HG02870 (cell line): ENCODE measurements at regions not wholly inside any gene's neighbourhood (a gene's known extent, or its start where the extent isn't known, plus 50 kb on each side); places are given as distances from the start of the nearest gene placed in this dataset.

Source experiments
- ATAC-seq: cut with Tn5 transposase; IDR thresholded peaks from one replicate; pipeline ENCODE4 v1.9.1; 2021; ENCODE audit warnings: mild to moderate bottlenecking, moderate library complexity; ENCODE audit not compliant: unreplicated experiment

DNA sequence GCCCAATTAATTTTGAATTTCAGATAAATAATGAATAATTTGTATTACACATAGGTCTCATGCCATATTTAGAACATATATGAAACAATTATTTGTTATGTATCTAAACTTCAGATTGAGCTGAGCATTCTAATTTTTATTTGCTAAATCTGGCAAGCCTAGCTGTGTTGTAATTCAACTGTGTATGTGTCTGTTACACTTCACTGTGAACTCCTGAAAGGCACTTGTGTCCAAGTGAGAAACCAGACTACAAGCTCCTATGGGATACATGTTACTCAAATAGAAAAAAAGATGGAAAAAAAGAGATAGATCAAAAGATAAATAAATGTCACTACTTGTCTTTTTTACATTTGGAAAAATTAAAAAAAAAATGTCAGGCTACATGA is 56.5 kb upstream of the ANKRD55 start:
- no peak for ATAC-seq

DNA sequence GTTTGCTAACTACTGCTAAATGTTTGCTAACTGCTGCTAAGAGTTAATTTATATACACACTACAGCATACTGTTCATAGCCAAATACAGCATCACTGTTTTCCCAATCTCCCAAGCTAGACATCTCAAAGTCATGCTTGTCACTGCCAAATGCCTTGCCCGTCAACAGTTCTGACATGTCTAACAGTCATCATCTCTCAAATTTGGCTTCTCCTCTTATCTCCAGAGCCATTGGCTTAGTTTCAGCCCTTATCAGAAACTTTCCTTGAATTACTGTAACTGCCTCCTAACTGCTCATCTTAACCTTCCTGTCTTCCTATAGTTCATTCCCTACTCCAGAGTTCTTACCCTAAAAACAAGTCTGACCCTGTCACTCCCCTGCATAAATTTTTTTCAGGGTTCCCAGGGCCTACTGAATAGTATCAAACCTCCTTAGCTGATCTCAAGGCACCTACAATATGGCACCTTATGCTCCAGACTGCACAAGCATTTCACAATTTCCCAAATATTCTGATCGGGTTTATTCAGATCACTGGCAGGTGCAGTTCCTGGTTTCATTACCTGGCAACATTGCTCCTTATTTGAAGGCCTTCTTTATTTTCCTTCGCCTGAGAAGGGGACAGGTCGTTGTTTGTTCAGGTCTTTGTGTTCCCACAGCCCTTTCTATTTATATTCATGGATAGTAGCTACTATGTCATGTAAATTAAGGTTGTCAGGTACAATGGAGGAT is 55.9 kb upstream of the ANKRD55 start:
- no peak for ATAC-seq

DNA sequence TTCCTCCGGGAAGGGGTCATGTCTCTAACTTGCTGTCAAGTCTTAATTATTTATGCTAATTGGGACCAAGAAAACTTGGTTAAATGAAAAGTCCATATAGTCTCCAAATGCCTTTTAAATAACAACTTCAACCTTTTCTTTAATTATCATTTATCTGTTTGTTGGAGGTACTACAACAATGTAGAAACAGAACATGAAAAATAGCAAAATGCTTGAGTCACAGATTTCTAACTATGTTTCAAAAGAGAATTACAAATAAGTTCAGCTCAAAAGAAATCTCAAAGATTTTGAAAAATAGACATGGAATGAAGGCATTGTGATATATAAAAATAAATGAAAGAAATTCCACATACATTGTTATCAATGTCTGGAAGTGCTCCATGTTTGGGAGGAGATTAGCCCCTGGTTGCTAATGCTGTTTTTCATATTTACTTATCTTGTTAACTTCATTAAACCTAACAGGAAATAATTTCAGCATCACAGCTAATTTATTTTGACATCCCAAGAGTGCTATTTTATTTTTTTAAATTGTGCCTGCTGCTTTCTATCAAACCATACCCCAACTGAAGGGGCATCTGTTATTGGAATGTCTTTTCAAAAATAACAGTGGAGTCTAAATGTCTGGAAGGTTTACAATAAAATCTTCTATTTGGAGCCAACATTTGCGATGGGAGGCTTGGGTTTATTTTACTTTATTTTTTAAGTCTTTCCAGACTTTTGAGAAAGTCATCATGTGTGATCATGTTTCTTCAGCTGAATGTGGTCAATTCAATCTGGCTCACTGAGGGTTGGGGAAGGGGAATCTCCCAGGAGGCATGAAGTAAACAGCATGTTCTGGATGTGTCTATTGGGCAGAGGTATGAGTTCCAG is 53.1 kb upstream of the ANKRD55 start:
- no peak for ATAC-seq

DNA sequence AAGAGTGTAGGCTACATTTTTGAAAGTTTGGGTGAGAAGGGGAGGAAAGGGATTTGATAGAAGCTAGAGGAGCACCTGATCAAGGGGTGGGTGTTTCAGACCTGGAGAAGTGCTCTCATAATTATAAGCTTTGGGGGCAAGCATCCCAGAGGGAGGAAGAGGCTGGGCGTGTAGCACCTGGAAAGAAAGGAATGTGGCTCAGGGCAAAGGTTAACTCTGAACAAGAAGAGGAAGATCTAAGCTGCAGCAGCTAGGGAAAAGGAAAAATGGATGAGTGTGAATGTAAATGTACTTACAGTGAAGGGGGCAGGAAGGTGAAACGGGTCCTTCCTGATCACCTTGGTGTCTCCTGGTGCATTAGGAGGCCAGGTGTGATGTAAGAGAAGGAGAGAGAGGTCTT is 49.8 kb upstream of the ANKRD55 start:
- ATAC-seq, result no peak
